ENCODE measurements at regions not wholly inside any gene's neighbourhood (a gene's known extent, or its start where the extent isn't known, plus 50 kb on each side); places are given as distances from the start of the nearest gene placed in this dataset.

DNA sequence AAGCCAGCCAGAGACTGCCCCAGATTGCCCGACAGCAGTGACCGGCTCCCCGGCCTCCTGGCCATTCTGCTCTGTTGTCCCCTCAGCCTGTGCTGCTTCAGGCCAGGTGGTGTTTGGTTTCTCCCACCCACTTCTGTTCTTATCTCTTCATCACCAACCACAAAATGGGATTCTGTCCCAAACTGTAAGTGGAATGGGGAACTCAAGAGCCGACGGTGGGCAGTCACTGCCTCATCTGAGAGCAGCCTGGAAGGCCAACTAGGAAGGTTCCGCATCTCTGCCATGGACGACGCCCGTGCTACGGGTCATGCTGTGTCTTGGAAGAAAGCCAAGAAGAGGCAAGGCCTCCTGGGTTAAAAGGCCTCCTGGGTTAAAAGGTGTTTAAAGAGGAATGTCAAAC is 219.0 kb upstream of the PIK3R1 start:
- WGBS, 2 donors (ENCODE audit: low coverage in 1 of 2), result 83 to 87% methylated on average over 10 of the region's 10 CpGs
- in situ Hi-C loops (cut with MboI; ENCODE audit: low pct_ligation_motif_present in 1 of 4, low pct_unique_long_range_greater_than_20kb in 1 of 4, low sequenced_read_pairs in 3 of 4), result no loop called here
- Histone ChIP-seq H3K4me1 (peaks cover 0 to 16% (median 4%) of the 10 kb centered on the region in 4 donors), H3K36me3 (no peaks in the 10 kb centered on the region), H3K27me3 (no peaks in the 10 kb centered on the region), H3K9me3 (no peaks in the 10 kb centered on the region), H3K4me3 (no peak overlapping the region), H3K27ac (no peak overlapping the region)
- intact Hi-C loops (cut with DNase I; ENCODE audit: low total_unique reads), result no loop called here
- TF ChIP-seq EP300 (IDR thresholded peaks at IDR 0.05; ENCODE audit: low read depth) (no peak), POLR2AphosphoS5 (IDR thresholded peaks at IDR 0.05) (no peak), POLR2A (IDR thresholded peaks at IDR 0.05) (no peak)
- TF ChIP-seq, protein P1, sequence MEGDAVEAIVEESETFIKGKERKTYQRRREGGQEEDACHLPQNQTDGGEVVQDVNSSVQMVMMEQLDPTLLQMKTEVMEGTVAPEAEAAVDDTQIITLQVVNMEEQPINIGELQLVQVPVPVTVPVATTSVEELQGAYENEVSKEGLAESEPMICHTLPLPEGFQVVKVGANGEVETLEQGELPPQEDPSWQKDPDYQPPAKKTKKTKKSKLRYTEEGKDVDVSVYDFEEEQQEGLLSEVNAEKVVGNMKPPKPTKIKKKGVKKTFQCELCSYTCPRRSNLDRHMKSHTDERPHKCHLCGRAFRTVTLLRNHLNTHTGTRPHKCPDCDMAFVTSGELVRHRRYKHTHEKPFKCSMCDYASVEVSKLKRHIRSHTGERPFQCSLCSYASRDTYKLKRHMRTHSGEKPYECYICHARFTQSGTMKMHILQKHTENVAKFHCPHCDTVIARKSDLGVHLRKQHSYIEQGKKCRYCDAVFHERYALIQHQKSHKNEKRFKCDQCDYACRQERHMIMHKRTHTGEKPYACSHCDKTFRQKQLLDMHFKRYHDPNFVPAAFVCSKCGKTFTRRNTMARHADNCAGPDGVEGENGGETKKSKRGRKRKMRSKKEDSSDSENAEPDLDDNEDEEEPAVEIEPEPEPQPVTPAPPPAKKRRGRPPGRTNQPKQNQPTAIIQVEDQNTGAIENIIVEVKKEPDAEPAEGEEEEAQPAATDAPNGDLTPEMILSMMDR (IDR thresholded peaks at IDR 0.05), result no peak
- no peak for DNase-seq

DNA sequence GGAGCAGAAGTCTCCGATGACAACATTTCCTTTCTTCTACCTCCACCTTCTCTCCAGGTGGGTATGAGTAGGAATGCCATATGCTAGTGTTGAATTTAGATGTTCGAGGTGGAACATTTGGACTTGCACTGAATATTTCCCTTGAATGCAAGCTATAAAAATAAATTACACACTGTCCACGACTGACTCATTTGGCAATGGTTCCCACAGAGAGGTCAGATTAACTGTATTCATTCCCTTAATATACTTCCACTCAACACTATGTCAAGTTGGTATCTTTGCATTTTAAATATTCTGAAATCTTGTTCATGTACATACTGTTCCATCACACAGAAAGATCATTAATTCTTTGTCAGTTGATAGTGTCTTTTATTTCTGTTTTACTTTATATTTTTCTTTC is 222.6 kb upstream of the PIK3R1 start:
- Histone ChIP-seq H3K36me3 (no peaks in the 10 kb centered on the region), H3K27me3 (no peaks in the 10 kb centered on the region), H3K9me3 (no peaks in the 10 kb centered on the region), H3K4me3 (no peak overlapping the region), H3K4me1 (peaks cover 0 to 4% (median 0%) of the 10 kb centered on the region in 4 donors), H3K27ac (no peak overlapping the region)
- WGBS, 2 donors (ENCODE audit: low coverage in 1 of 2), result 31 to 41% methylated on average over 3 of the region's 3 CpGs
- no peak for DNase-seq
- TF ChIP-seq, protein P1 (IDR thresholded peaks at IDR 0.05), result no peak
- TF ChIP-seq POLR2AphosphoS5 (IDR thresholded peaks at IDR 0.05) (no peak), EP300 (IDR thresholded peaks at IDR 0.05; ENCODE audit: low read depth) (no peak), POLR2A (IDR thresholded peaks at IDR 0.05) (no peak)
- in situ Hi-C loops (cut with MboI; ENCODE audit: low pct_ligation_motif_present in 1 of 4, low pct_unique_long_range_greater_than_20kb in 1 of 4, low sequenced_read_pairs in 3 of 4) (no loop called here), intact Hi-C loops (cut with DNase I; ENCODE audit: low total_unique reads) (no loop called here)

DNA sequence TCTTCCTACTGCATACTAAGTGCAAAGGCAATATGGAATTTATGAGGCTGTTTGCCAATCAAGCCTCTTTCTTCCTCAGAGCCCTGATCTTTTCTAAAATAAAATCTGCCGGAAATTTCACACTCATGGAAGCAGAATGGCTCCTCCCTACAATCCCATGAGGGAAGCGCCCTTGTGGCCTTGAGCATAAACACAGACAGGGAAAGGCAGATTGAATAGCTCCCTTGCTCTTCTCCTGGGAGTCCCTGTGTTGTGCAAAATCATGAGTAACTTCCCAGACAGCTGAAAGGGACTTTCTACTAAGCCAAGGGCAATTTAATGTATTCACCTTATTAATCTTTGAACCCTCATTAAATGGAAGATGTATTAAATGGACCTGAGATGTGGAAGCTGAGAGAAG is 226.1 kb upstream of the PIK3R1 start:
- H3K36me3 ChIP-seq, result no peaks in the 10 kb centered on the region
- no peak for DNase-seq
- in situ Hi-C loops (cut with MboI; ENCODE audit: low pct_ligation_motif_present in 1 of 4, low pct_unique_long_range_greater_than_20kb in 1 of 4, low sequenced_read_pairs in 3 of 4) (no loop called here), intact Hi-C loops (cut with DNase I; ENCODE audit: low total_unique reads) (no loop called here)
- H3K9me3 ChIP-seq, result no peaks in the 10 kb centered on the region
- no peaks in the 10 kb centered on the region for H3K27me3 ChIP-seq
- H3K4me1 ChIP-seq, result peaks cover 0 to 7% (median 0%) of the 10 kb centered on the region in 4 donors
- H3K27ac ChIP-seq, result no peak overlapping the region
- no peak overlapping the region for H3K4me3 ChIP-seq
- WGBS, 2 donors (ENCODE audit: low coverage in 1 of 2), result 38 to 57% methylated on average over 2 of the region's 2 CpGs
- TF ChIP-seq, protein P1 (IDR thresholded peaks at IDR 0.05), result no peak
- TF ChIP-seq EP300 (IDR thresholded peaks at IDR 0.05; ENCODE audit: low read depth), result no peak
- TF ChIP-seq POLR2AphosphoS5 (IDR thresholded peaks at IDR 0.05), result no peak
- no peak for TF ChIP-seq POLR2A (IDR thresholded peaks at IDR 0.05)

DNA sequence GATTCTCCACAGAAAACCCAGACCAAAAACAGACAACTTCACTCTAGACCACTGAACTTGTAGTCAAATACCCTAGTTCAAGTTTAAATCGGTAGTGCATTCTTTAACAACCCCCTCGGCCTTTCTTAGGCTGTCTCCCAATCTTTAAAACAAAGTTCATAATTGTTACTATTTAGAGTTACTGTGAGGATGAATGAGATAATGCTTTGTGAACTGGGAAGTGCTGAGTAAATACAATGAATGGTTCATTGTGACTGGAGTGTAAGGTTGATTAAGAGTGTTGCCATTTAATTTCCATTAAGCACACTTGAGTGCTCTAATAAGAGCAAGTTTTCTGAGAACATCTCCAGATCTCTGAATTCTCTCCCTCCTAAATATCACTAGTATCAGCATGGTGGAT is 228.8 kb upstream of the PIK3R1 start:
- intact Hi-C loops (cut with DNase I; ENCODE audit: low total_unique reads) (no loop called here), in situ Hi-C loops (cut with MboI; ENCODE audit: low pct_ligation_motif_present in 1 of 4, low pct_unique_long_range_greater_than_20kb in 1 of 4, low sequenced_read_pairs in 3 of 4) (no loop called here)
- no peaks in the 10 kb centered on the region for H3K27me3 ChIP-seq

More for the DNA sequence above, 228.8 kb upstream of the PIK3R1 start:
- H3K9me3 ChIP-seq, result no peaks in the 10 kb centered on the region
- DNase-seq, result no peak
- TF ChIP-seq POLR2AphosphoS5 (IDR thresholded peaks at IDR 0.05), result no peak
- no peak for TF ChIP-seq POLR2A (IDR thresholded peaks at IDR 0.05)
- TF ChIP-seq, protein P1 (IDR thresholded peaks at IDR 0.05), result no peak
- TF ChIP-seq EP300 (IDR thresholded peaks at IDR 0.05; ENCODE audit: low read depth), result no peak
- H3K27ac ChIP-seq, result no peak overlapping the region
- H3K36me3 ChIP-seq, result no peaks in the 10 kb centered on the region
- no peak overlapping the region for H3K4me3 ChIP-seq
- H3K4me1 ChIP-seq, result peaks cover 0 to 13% (median 4%) of the 10 kb centered on the region in 4 donors
- 67% methylated on average over 2 of the region's 2 CpGs; no CpG with 5 or more reads in 1 of the 2 donors for WGBS, 2 donors (ENCODE audit: low coverage in 1 of 2)
